Neural cell (in vitro differentiated cells): ENCODE measurements at regions not wholly inside any gene's neighbourhood (a gene's known extent, or its start where the extent isn't known, plus 50 kb on each side); places are given as distances from the start of the nearest gene placed in this dataset.

Source experiments
- CTCF ChIP-seq: fragments of 450-650 bp; IDR thresholded peaks from 2 replicates; pipeline ENCODE4 v1.5.1; 2014; ENCODE audit warnings: antibody characterized with exemption, mild to moderate bottlenecking, moderate library complexity; ENCODE audit not compliant: poor library complexity, severe bottlenecking
- EP300 ChIP-seq: fragments of 450-650 bp; conservative IDR thresholded peaks from 2 replicates; pipeline ENCODE4 v1.6.1; 2014; ENCODE audit warnings: antibody characterized with exemption, mild to moderate bottlenecking, moderate library complexity; ENCODE audit not compliant: poor library complexity, severe bottlenecking
- POLR2AphosphoS5 ChIP-seq: IDR thresholded peaks from 2 replicates; pipeline ENCODE4 v1.6.1; 2012
- REST ChIP-seq: IDR thresholded peaks from 2 replicates; pipeline ENCODE4 v1.6.1; 2012; ENCODE audit warnings: borderline replicate concordance

GRCh38 chr13:50438351-50438750 is 405.1 kb downstream of the DLEU7 start:
- no peak for TF ChIP-seq EP300
- TF ChIP-seq CTCF = no peak
- no peak for TF ChIP-seq POLR2AphosphoS5
- TF ChIP-seq REST = no peak
